GM12872 (cell line): ENCODE measurements at regions not wholly inside any gene's neighbourhood (a gene's known extent, or its start where the extent isn't known, plus 50 kb on each side); places are given as distances from the start of the nearest gene placed in this dataset.

ENCODE experiments used
- TF ChIP-seq, protein P1 (sequence below): IDR thresholded peaks from 3 replicates; pipeline ENCODE4 v1.5.1; 2011; ENCODE audit warnings: low read depth, mild to moderate bottlenecking, low read length, moderate library complexity; ENCODE audit not compliant: insufficient read depth

DNA sequence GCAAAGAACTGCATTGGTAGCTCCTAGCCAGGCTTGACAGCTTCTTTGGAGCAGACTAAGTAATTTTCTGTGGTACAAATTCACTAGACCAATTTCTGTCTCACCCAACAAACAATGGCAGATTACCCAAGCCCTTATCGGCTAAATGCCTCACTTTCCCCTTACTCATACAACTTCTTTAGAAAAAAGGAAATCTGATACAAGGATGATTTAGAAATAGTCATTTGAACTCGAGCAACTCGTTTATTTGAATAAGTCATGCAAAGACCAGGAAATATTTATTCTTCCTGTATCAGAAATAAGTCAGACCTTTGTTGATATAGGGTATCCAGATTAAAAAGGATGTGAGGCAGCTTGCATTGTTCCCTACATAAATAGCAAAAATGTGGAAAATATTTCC lies 170.4 kb upstream of the CDH6 start:
- TF ChIP-seq, protein P1, sequence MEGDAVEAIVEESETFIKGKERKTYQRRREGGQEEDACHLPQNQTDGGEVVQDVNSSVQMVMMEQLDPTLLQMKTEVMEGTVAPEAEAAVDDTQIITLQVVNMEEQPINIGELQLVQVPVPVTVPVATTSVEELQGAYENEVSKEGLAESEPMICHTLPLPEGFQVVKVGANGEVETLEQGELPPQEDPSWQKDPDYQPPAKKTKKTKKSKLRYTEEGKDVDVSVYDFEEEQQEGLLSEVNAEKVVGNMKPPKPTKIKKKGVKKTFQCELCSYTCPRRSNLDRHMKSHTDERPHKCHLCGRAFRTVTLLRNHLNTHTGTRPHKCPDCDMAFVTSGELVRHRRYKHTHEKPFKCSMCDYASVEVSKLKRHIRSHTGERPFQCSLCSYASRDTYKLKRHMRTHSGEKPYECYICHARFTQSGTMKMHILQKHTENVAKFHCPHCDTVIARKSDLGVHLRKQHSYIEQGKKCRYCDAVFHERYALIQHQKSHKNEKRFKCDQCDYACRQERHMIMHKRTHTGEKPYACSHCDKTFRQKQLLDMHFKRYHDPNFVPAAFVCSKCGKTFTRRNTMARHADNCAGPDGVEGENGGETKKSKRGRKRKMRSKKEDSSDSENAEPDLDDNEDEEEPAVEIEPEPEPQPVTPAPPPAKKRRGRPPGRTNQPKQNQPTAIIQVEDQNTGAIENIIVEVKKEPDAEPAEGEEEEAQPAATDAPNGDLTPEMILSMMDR, result no peak

DNA sequence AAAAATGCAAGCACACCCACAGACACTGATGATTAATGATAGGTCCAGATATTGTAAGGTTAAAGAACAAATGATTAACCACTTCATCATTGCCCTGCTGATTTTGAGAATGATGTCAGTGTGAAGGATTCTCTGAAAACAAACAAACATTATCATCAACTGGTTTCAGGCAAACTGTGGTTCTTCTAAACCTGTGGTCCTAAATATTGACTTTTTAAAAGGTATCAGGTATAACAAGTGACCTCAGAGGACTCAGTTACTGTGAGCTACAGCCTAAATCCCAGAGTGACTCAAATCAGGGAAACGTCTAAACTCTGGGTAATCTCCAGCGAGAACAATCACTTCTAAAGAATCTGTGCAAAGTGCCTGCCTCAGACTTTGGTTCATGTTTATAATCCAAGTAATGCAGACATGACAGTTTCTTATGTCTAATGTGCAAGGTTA lies 172.3 kb upstream of the CDH6 start:
- TF ChIP-seq, protein P1, result no peak

DNA sequence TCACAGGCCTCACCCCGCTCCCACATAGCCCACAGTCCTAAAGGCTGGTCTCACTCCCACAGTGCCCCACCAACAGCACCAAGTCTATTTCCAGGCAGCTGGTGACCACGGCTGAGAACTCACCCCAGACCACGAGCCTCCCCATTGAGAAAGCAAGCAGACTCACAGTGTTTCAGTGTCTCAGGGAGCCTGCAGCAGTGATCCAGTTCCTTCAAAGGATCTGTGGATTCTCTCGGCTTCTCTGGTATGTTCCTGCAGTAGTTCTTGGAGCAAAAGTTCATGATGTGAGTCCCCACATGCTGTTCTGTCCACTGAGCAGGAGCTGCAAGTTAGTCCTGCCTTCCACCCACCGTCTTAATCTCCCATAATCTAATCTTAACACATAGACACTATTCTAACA lies 185.3 kb upstream of the CDH6 start:
- TF ChIP-seq, protein P1, result no peak

DNA sequence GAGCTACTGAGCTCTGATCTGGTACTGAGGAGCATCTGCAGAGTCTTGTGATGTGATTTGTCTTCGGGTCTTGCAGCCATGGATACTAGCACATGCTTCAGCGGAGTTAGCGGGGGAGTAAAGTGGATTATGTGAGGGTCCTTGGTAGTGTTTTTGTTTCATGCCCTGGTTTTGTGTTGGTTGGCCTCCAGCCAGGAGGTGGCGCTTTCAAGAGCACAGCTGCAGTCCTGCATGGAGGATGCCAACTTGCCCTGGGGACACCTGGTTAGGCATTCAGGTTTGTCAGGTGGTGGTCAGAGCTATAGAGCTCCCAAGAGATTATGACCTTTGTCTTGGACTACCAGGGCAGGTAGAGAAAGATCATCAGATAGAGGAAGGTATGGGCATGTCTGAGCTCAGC lies 185.8 kb upstream of the CDH6 start:
- TF ChIP-seq, protein P1, result no peak

DNA sequence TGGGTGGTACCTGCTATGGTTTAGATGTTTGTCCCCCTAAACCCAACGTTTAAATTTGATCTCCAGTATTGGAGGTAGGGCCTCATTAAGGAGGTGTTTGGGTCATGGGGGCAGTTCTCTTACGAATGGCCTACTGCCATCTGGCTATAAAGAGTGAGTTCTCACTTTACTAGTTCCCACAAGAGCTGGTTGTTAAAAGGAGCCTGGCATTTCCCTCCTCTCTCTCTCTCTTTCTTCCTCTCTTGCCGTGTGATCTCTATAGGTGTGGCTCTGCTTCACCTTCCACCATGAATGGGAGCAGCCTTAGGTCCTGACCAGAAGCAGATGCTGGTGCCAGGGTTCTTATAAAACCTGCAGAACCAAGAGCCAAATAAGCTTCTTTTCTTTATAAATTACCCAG lies 193.2 kb upstream of the CDH6 start:
- TF ChIP-seq, protein P1, result no peak

DNA sequence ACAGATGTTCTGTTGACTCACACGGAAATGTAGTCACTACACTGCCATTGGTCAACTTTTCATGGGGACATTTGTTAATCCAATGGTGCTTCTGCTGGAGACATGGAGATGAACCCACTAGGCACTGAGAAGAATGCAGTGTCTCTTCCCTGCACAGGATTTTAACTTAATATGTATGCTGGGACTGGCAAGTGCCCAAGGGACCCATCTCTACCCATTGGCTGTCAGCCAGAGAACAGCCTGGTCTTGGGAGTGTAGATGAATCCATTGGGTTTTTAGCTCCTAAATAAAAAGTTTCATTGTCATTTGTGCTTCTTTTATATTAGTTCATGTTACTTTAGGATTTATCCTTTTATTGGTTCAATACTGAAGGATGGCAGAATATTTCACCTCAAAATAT lies 195.8 kb upstream of the CDH6 start:
- TF ChIP-seq, protein P1, result no peak

DNA sequence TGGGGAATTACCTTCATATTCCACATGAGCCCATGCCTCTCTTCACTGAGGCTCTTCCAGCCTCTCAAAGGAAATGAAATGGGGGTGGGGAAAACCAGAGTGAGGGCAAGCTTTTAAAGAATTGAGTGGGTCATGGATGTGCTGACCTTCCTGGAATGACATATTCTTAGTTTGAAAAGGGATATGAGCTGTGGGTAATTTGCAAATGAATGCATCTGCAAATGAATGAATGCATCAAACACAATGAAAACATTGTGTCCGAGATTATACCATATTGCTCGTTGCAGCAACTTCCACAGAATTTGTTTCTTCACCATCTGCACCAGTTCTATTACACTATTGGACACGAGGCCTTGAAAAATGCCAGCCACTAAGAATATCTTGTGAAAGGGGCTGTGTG lies 198.6 kb upstream of the CDH6 start:
- TF ChIP-seq, protein P1, result no peak

DNA sequence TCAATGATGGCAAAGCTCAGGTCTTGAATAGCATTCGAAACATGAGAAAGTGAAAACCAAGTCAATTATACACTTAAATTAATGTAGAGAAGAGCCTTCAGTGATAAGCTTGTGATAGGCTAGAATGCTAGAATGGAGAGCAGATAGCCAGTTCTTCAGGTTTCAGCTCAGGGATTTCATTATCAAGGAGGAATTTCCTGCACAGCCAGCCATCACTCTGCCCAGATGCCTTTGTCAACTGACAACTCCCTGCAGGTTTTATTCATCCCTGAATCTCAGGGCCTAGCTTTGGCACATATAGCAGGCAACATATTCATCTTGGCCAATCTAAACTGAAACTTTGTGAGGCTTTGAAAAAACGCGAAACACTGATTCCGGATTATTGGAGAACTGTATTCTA lies 199.3 kb upstream of the CDH6 start:
- TF ChIP-seq, protein P1, result no peak
